ENCODE measurements at regions not wholly inside any gene's neighbourhood (a gene's known extent, or its start where the extent isn't known, plus 50 kb on each side); places are given as distances from the start of the nearest gene placed in this dataset.
"Not testable (repeated sequence)": the region's sequence is repeated elsewhere in the genome, so short reads cannot be mapped to it uniquely, and the experiment has no call there.

DNA sequence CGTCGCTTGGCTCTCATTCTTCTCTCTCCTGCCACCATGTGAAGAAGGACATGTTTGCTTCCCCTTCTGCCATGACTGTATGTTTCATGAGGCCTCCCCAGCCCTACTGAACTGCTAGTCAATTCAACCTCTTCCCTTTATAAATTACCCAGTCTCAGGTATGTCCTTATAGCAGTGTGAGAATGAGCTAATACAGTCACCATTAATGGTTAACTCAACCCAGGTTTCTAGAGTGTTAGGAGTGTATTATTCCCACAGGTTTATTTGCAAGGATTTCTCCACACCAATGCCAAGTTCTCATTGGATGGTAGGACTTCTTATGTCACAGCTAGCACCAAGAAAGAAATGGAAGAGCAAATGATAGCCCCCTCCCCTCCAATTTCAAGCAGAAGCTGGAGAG lies 71.9 kb downstream of the DYNAP start:
- no peak for DNase-seq (ENCODE audit: low spot score)

DNA sequence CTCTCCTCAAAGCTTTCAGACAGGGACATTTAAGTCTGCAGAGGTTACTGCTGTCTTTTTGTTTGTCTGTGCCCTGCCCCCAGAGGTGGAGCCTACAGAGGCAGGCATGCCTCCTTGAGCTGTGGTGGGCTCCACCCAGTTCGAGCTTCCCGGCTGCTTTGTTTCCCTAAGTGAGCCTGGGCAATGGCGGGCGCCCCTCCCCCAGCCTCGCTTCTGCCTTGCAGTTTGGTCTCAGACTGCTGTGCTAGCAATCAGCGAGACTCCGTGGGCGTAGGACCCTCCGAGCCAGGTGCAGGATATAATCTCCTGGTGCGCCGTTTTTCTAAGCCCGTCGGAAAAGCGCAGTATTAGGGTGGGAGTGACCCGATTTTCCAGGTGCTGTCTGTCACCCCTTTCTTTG lies 78.7 kb downstream of the DYNAP start:
- DNase-seq (ENCODE audit: low spot score), result not testable (repeated sequence)

DNA sequence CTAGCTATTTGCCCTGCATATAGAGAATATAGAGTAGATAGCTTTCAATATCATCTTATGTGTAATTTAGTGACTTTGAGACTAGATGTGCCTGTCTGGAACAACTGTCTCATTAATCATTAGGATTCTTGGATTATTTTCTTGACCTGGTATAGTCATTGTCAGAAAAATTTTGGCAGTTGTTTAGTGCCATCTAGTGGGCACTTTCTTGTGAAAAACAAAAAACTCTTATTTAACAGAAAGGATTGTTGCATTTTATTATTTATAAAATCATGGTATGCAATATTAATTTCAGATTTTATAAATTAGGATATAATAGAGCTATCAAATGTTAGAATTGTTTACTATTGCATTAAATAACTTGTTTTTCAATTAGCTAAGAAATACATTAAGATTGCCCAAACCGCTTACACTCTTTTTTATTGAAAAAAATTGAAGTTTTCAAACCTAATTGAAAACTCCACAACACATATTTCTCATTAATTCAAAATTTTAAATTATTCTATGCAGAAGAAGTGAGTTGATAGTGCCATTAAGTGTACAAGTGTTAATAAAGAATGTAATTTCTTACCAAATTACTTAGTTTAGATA lies 80.3 kb downstream of the DYNAP start:
- peak; percentile 29 for DNase-seq (ENCODE audit: low spot score)

DNA sequence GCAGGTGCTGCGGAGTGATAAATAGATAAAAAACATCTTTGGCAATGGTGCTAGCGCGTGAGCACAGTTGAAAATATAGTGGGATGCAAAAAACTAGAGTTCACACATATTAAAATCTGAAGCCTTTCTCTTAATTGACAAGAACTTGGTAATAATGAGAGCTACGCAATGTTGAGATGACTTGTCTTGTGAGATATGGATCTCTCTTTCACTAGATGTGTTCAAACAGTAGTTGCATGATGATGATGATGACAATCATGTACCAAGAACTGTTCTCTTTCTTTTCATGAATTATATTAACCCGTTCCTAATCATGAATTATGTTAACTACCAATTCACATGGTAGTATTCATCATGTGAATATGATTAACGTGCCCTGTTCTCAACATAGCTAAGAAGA lies 81.1 kb downstream of the DYNAP start:
- DNase-seq (ENCODE audit: low spot score), result no peak

DNA sequence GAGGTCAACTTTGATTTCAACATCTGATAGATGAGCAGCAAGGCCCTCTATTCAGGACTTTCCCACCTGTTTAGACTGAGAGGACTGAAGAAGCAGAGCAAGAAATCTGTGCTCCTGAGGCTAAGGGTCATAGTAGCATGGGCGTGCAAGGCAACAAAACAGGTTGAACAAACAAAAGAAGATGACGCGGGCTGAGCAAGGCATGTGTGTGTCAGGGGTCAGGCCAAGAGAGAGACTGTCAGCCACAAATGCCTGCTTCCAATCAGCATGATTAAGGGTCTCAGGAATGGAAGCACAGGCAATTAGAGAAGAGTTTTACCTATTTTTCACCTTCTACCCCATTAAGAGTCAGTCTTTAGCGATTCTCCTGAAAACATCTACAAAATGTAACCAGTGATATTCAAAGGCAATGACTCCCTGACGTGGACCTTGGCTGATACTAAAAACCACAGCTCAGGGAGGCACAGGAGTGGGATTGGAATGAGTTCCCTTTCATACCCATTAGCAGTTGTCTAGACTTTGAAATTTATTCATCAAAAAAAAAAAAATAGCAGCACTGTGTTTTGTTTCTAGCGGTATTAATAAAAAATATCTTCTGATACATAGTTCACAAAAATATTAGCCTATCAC lies 81.9 kb downstream of the DYNAP start:
- no peak for DNase-seq (ENCODE audit: low spot score)

GRCh38 chr18:54673936-54674335 lies 82.9 kb downstream of the DYNAP start:
- DNase-seq (ENCODE audit: low spot score), result no peak

DNA sequence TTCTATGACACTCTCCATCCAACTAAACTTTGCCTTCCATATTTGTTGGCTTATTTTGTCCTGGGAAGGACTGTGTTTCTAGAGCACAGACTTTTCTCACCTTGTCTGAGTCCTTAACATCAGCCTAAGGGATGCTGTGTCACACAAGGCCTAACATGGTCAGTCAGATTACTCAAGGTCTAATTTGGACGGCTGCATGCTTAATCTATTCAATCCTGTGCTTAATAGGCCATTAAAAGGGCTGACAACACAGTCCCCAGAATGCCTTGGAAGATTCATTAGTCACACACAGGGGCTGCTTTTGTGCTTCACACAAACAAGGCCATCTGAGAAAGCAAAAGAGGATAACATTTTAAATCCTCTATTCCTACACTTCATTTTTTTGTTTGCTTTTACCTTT lies 84.0 kb downstream of the DYNAP start:
- DNase-seq (ENCODE audit: low spot score), result no peak

DNA sequence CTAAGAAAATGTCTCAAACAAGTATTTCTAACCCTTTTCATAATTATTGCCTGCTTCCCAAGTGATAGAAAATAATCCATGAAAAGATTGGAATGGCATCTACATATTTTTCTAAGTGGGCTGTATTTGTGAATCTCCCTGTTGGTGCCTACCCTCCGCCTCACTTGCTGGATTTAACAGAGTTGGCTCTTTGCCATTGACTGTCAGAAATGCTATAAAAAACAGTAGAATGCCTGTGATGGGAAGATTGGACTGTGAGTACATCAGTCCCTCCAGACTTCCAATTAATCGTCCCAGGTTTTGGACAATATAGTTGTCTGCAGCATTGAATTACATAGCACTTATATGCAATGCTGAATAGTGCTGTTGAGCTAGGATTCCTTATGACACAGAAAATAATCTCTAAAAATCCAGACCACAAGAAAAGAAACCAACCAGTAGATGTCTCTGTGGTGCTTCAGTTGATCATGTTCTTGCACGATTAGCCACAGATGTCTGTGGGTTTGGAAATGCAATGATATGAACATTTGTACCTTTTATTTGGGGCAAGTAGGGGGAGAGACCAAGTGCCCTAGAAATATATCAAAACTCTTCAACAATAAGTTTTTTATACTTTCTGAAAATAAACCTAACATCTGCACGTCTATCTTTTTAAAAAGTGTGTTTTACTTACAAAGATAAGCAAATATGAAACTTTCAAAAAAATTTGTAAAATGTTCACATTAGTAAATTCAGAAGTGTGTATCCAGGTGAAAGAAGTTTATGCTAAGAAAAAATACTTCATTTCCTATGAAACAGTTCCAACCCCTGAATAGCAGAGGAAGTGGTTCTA lies 88.5 kb downstream of the DYNAP start:
- DNase-seq (ENCODE audit: low spot score), result peak; percentile 82

GRCh38 chr18:54684784-54685183 lies 93.7 kb downstream of the DYNAP start:
- peak; percentile 16 for DNase-seq (ENCODE audit: low spot score)

DNA sequence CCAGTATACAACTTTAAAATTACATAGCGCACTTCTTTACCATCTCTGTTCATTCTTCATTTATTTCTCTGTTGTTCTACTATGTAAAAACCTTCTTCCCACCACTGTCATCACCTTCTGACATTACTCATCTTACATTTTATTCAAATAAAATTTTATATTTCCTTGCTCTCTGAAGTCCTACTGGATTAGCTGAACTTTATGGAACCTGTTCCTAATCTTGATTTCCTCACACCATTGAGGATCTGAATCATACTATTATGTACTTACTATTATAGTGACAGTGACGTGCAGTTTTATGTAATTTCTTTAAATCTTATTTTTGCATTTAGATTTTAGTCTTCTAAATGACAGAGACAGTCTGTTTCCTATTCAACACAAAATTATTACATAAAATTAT lies 98.3 kb downstream of the DYNAP start:
- no peak for DNase-seq (ENCODE audit: low spot score)

DNA sequence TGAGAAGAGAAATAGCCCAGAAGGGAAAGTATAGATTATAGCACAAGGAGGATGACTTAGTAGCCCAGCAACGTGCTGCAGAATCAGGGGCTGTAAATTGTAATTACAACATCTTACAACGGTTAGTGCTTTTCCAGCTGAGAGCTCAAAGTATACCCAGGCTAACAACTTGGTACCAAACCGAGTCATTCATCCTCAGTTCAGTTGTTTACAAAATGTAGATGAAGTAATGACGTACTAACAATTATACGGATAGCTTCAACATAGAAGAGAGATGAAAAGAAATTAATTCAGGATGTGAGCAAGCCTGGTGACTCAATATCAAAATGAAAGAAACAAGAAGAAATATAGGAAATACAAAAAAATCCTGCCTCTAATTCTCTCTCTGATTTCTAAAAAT lies 99.2 kb downstream of the DYNAP start:
- no peak for DNase-seq (ENCODE audit: low spot score)

DNA sequence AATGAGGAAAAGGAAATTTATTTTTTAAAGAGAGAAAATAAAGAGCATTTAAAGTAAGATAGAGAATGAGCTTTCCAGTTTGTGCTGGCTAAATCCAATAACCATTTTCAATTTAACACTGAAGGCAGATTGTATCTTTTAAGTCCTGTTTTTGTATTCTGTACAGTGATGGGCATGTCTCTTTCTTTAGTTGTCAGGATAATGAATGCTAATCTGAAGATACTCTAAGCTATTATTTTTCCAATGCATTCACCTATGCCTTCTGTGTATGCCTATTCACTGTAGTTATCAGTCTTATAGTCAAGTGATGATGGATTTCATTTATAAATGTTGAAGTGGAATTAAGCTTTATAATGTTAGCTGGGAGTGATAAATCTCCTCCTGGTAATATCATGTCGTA lies 101.4 kb downstream of the DYNAP start:
- no peak for DNase-seq (ENCODE audit: low spot score)

DNA sequence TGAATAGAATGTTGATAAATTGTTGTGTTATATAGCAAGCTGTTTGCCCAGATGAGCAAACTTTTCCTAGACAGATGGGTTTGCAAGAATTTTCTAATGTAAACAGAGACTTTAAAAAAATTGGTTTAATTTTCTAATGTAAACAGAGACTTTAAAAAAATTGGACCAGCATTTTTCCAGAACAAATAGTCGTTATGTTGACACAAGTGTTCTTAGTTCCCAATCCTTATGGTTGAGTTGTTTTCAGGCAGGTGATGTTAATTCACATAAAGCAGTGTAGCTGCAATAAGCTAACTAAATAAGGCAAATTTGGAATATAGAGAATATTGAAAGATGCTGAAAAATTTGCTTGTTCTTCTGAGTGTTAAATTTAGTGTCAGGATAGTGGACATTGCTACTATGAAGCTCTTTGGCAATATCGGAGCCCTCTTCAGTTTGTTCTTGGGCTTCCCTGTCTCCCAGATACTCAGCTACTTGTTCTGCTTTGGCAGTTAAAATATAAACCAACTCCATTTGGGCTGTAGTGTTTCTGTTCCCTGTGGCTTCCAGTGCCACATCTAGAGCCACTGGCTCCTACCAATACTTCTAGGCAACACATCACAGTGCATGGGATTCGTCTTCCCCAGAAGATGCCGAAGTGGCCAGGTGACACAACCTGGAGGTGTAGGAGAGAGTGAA lies 105.7 kb downstream of the DYNAP start:
- no peak for DNase-seq (ENCODE audit: low spot score)

DNA sequence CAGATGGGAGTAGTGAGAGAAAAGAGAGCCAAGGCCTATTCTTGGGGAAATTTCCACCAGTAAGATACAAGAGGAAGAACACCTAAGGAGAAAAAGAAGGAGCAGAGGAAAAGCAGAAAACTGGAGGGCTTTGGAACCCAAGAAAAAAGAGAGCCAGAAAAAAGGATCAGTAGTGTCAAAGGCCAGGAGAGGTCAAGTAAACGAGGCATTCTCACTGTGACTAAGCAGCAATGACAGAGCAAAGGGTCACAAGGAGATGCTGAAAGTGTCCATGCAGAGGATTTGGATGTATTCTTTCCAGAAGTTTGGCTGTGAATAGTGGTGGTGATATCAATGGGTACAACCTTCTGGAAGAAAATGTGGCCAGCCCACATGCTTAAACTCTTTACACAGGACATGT lies 109.5 kb downstream of the DYNAP start:
- no peak for DNase-seq (ENCODE audit: low spot score)

- no peak for DNase-seq (ENCODE audit: low spot score)
Measured at GRCh38 chr18:54702686-54703085, 111.6 kb downstream of the DYNAP start.

GRCh38 chr18:54710074-54710899 lies 118.0 kb upstream of the RAB27B start:
- no peak for DNase-seq (ENCODE audit: low spot score)

DNA sequence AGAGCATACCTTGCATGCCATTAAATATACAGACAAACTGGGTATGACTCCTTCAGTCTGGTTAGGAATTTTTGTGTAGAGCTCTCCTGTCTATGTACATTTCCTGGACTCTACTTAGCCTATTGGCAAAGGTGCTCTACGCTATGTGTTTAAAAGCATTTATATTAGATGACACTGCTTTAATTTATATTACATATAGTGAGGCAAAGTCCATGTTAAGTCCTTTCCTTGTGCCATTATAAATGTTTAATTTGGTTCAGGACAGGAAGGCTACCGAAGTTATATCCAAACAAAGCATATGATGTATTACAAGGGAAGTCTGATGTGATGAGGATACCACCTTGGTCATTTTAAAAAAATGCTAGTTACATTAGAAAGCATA lies 117.4 kb upstream of the RAB27B start:
- DNase-seq (ENCODE audit: low spot score), result no peak

DNA sequence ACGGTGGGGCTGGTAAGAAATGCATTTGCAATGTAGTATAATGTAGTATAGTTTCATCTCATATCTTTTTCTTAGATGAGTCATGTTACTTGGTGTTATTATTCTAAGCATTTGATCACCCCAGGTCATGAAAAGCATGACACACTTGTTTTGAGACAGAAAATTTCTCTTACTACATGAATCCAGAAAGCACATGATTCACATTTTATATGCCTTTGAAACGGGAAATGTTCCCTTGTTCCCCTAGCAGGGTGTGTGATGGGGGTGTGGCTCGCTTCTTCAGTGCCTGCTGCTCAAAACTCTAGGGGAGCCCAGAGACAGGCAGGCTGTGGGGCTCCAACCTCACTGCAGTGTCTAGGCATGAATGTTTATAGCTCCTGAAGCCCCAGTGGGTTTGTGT lies 116.0 kb upstream of the RAB27B start:
- DNase-seq (ENCODE audit: low spot score), result peak; percentile 15

DNA sequence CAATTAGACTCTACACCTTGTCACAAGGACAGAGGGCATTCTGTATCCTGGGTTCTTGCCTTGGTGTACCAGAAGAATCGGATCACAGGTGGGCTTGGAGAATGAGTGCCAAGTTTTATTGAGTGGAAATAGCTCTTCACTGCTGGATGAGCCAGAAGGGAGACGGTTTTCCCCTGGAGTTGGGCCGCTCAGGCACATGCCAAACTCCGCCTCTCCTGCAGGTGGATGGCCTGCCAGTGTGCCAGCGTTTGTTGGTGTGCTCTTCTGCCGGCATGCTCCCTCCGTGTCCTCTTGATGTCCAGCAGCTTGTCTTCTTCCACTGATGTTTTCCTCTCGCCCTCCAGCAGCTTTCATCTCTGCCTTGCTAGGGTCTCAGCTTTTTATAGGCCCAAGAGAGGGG lies 115.5 kb upstream of the RAB27B start:
- no peak for DNase-seq (ENCODE audit: low spot score)

- DNase-seq (ENCODE audit: low spot score), result no peak
Measured at GRCh38 chr18:54713386-54713785, 114.9 kb upstream of the RAB27B start.

DNA sequence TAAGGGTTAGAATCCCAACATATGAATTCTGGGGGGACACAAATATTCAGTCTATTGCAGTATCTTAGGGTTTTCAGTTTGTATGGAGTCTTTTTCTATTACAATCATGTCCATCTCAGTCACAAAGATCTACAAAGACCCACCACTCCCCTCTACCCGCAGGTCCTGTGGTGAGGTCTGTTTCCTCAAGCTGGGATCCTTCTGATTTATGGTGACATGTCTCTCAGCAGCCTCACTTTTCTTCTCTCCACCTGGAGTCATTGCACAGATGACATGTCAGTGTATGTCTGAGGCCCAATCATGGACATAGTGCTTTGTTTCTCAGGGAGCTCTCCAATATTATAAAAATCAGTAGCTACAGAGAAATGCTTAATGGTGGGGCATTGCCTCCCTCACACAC lies 113.4 kb upstream of the RAB27B start:
- DNase-seq (ENCODE audit: low spot score), result no peak

GRCh38 chr18:54716586-54716985 lies 111.7 kb upstream of the RAB27B start:
- no peak for DNase-seq (ENCODE audit: low spot score)
